A673 (cell line): ENCODE measurements at regions not wholly inside any gene's neighbourhood (a gene's known extent, or its start where the extent isn't known, plus 50 kb on each side); places are given as distances from the start of the nearest gene placed in this dataset.

Experiments used
- CTCF ChIP-seq: fragments of 300-800, 200-600 bp; sonication (generic); conservative IDR thresholded peaks from 2 replicates; pipeline ENCODE4 v1.5.1; 2017; ENCODE audit warnings: low read depth, mild to moderate bottlenecking, antibody characterized with exemption, low read length, moderate library complexity, mixed read lengths
- EZH2 ChIP-seq: fragments of 200-600 bp; sonication (generic); IDR thresholded peaks from 2 replicates; pipeline ENCODE4 v1.6.1; 2017; ENCODE audit warnings: borderline replicate concordance, low read depth, mild to moderate bottlenecking, mixed read lengths, antibody characterized with exemption, low read length; ENCODE audit not compliant: poor library complexity, severe bottlenecking

DNA sequence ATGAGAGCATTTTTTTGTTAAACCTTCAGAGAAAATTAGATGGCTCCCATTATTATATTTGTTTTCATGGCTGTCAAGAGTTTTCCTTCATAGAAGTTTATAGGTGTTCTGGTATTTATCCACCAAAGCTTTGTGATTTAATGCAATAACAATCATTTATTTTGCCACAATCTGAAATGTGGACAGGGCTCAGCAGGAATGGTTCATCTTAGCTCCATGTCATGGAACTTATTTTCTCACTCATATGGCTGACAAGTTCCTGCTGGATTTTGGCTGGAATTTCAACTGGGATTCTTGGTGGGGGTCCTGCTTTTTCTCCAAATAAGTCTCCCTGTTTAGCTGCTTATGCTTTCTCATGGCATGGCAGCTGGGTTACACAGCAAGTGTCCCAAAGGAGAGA lies 876.7 kb downstream of the QKI start:
- TF ChIP-seq CTCF (no peak), EZH2 (no peak)
